ENCODE measurements at regions not wholly inside any gene's neighbourhood (a gene's known extent, or its start where the extent isn't known, plus 50 kb on each side); places are given as distances from the start of the nearest gene placed in this dataset.
"Not testable (repeated sequence)": the region's sequence is repeated elsewhere in the genome, so short reads cannot be mapped to it uniquely, and the experiment has no call there.

DNA sequence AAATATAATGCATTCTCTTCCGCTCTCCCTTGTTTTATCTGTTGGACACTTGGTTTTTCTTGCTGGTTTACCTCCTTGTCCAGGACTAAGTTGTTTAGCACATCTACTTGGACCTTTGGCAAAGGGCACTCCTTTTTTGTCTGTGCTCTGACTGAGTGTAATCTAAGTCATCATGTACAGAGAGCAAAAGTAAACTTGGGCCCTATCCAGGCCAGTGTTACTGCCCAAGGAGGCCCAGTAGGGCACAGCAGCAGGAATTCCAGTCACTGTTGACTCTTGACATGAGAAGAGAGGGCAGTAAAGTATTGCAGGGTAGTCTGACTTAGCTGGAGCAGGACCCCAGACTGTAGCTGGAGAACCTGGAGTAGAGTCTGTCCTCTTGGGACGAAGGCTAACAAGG lies 445.5 kb downstream of the ZIC3 start:
- H3K4me1 ChIP-seq (ENCODE audit: insufficient read depth, low read length) = no peaks in the 10 kb centered on the region; the same call in 1 of the 2 replicates
- no peaks in the 10 kb centered on the region for H3K9me3 ChIP-seq (ENCODE audit: control insufficient read depth, insufficient read depth, low read length)
- H3K36me3 ChIP-seq (ENCODE audit: insufficient read depth, low read length) = no peaks in the 10 kb centered on the region
- no peak overlapping the region for H3K9ac ChIP-seq (ENCODE audit: low read depth, low read length)

DNA sequence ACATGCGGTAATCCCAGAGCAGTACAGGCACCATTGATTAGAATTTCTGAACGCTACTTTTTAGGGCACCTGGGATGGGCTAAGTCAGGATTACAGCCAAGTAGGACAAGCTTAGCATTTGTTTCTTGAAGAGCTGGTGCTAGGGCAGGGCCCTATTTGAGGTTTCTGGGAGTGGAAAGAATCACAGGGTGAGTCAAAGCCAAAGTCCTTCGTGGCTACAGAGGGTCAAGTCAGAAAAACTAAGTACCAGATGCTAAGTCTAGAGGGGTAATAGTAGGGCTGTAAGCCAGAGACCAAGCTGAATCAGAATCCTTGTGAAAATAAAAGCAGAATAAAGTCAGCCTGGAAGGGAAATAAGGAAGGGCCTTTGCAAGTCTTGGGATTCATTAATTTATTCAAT lies 448.6 kb downstream of the ZIC3 start:
- H3K9ac ChIP-seq (ENCODE audit: low read depth, low read length) = no peak overlapping the region
- no peaks in the 10 kb centered on the region; the same call in 1 of the 2 replicates for H3K4me1 ChIP-seq (ENCODE audit: insufficient read depth, low read length)
- no peaks in the 10 kb centered on the region for H3K9me3 ChIP-seq (ENCODE audit: control insufficient read depth, insufficient read depth, low read length)
- no peaks in the 10 kb centered on the region for H3K36me3 ChIP-seq (ENCODE audit: insufficient read depth, low read length)

DNA sequence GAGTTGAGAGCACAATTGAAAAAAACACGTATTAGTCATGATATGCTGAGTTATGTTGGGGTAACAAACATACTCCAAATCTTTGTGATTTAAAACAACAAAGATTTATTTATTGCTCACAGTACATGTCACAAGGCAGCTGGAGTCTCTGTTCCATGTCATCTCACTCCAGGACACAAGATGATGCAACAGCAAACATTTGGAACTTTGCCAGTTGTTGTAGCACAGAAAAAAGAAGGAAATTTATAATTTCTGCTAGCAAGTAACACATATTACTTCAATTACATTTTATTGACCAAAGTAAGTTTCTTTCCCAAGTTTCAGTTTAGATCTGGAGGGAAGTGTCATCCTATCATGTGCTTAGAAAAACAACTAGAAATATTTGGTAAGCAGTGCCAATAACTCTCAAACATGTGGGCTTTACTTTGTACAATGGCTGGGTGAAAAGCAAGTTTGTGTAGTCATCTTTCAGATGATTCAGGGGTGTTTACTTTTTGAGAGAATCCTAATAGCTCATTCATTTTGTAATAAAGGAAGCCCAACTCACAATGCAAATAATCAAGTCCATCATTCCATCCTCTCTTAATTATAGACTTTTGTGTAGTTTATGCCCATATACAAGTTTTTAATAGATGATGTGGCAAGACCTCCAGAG lies 452.3 kb downstream of the ZIC3 start:
- Histone ChIP-seq H3K36me3 (ENCODE audit: insufficient read depth, low read length) (no peaks in the 10 kb centered on the region), H3K9me3 (ENCODE audit: control insufficient read depth, insufficient read depth, low read length) (no peaks in the 10 kb centered on the region), H3K4me1 (ENCODE audit: insufficient read depth, low read length) (peaks cover 4% of the 10 kb centered on the region; the same call in 1 of the 2 replicates), H3K9ac (ENCODE audit: low read depth, low read length) (no peak overlapping the region)

DNA sequence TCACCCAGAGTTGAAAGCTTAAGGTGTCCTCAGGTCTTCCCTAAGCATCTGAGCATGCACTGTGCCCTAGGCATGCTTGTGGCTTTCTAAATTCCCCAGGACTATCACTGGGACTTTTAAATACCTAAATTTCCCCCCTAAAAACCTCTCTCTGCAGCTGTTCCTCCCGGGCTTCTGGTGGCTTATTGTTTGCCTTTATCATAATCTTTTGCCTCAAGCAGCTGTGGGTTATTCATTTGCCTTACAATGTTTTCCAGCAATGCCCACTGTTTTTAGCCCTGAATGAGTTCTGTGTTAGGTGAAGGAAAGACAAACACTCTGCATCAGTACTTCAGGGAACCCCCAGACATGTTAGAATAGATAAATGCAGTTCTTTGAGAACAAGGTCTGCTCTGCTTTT lies 455.0 kb downstream of the ZIC3 start:
- Histone ChIP-seq H3K9ac (ENCODE audit: low read depth, low read length) (no peak overlapping the region; the same call in 1 of the 2 replicates), H3K36me3 (ENCODE audit: insufficient read depth, low read length) (no peaks in the 10 kb centered on the region), H3K4me1 (ENCODE audit: insufficient read depth, low read length) (0 out of 2 replicates have a peak, but pooled peaks cover 4% of the 10 kb centered on the region), H3K9me3 (ENCODE audit: control insufficient read depth, insufficient read depth, low read length) (no peaks in the 10 kb centered on the region)

DNA sequence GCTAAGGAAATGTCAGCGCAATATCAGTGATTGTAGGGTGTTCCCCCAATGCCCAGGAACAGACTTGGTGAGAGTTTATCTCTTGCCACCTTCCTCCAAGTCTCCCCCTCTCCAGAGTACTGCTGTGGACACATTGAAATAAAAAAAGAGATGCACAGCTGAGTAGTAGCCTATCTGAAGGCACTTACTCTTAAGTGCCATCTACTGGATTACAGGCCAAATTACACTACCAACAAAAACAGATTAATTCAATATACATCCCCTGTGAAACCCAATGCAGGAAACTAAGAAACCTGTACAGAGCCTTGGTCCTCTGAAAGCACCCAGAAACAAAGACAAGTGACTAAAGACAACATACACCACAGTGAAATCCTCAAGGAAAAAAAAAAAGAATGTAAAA lies 460.3 kb downstream of the ZIC3 start:
- Histone ChIP-seq H3K9ac (ENCODE audit: low read depth, low read length) (no peak overlapping the region), H3K36me3 (ENCODE audit: insufficient read depth, low read length) (no peaks in the 10 kb centered on the region), H3K9me3 (ENCODE audit: control insufficient read depth, insufficient read depth, low read length) (no peaks in the 10 kb centered on the region), H3K4me1 (ENCODE audit: insufficient read depth, low read length) (0 out of 2 replicates have a peak, but pooled peaks cover 5% of the 10 kb centered on the region)

DNA sequence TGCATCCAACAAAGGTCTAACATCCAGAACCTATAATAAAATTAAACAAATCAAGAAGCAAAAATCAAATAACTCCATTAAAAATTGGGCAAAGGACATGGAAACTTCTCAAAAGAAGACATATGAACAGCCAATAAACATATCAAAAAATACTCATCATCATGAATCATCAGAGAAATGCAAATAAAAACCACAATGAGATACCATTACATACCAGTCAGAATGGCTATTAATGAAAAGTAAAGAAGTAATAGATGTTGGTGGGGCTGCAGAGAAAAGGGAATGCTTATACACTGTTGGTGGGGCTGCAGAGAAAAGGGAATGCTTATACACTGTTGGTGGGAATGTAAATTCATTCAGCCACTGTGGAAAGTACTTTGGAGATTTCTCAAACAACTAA lies 465.8 kb downstream of the ZIC3 start:
- Histone ChIP-seq H3K4me1 (ENCODE audit: insufficient read depth, low read length) (peaks cover under 1% of the 10 kb centered on the region; the same call in 1 of the 2 replicates), H3K9me3 (ENCODE audit: control insufficient read depth, insufficient read depth, low read length) (no peaks in the 10 kb centered on the region)

DNA sequence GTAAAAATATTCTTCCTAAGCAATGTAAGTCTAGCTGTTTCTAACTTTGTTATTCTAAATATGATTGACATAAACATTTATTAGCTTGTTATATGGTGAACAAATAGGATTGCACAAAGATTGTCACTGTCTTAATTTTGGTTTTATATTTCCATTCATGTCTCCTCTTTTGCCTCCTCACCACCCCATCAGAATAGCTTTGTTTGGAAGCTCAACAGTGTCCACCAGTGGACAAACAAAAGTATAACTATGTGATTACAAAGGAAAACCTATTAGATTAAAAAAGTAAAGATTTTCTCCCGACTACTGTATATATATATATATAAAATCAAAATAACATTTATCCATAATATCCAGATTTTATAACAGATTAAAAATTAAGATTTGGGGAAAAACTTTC lies 468.2 kb downstream of the ZIC3 start:
- H3K9me3 ChIP-seq (ENCODE audit: control insufficient read depth, insufficient read depth, low read length) = no peaks in the 10 kb centered on the region
- H3K9ac ChIP-seq (ENCODE audit: low read depth, low read length) = no peak overlapping the region
- H3K36me3 ChIP-seq (ENCODE audit: insufficient read depth, low read length) = no peaks in the 10 kb centered on the region
- H3K4me1 ChIP-seq (ENCODE audit: insufficient read depth, low read length) = no peaks in the 10 kb centered on the region; the same call in 1 of the 2 replicates

More for the DNA sequence above, 465.8 kb downstream of the ZIC3 start:
- H3K36me3 ChIP-seq (ENCODE audit: insufficient read depth, low read length) = no peaks in the 10 kb centered on the region
- no peak overlapping the region for H3K9ac ChIP-seq (ENCODE audit: low read depth, low read length)

DNA sequence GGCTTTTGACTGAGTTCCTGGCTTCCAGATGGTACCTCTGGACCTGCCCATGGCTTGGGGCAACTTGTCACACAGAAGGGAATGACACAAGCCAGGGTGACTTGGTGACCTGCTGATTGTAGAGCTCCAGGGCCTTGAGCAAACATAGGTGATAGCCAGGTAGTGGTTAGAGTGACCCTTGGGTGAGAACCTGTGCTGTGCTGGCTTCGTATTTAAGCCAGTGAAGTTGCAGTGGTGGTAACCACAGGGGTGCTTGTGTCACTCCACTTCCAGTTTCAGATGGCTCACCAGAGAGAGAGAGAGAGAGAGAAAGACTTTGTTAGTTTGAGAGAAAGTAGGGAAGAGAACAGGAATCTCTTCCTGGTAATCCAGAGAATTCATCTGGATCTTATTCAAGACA lies 471.6 kb downstream of the ZIC3 start:
- Histone ChIP-seq H3K9me3 (ENCODE audit: control insufficient read depth, insufficient read depth, low read length) (no peaks in the 10 kb centered on the region), H3K9ac (ENCODE audit: low read depth, low read length) (no peak overlapping the region), H3K36me3 (ENCODE audit: insufficient read depth, low read length) (no peaks in the 10 kb centered on the region), H3K4me1 (ENCODE audit: insufficient read depth, low read length) (no peaks in the 10 kb centered on the region; the same call in 1 of the 2 replicates)

DNA sequence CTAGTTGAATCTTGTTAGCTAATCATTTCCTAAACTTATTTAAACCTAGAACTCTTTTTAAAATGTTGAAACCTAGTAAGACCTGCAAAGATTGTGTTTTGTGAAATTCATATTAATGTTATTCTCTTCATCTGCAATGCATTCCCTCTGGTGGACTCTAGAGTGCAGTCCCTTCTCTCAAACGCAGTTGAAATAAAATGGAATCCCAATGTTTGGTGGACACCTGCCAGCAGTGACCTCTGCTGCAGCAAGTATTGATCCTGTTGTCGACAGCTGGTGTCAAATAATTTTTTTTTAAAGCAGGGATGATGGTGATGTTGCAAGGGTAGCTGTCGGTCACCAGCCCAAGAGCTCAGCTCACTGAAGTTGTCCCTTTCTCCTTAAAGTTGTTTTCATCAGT lies 492.0 kb downstream of the ZIC3 start:
- Histone ChIP-seq H3K4me1 (ENCODE audit: insufficient read depth, low read length) (no peaks in the 10 kb centered on the region), H3K9ac (ENCODE audit: low read depth, low read length) (no peak overlapping the region), H3K9me3 (ENCODE audit: control insufficient read depth, insufficient read depth, low read length) (no peaks in the 10 kb centered on the region), H3K36me3 (ENCODE audit: insufficient read depth, low read length) (no peaks in the 10 kb centered on the region)

DNA sequence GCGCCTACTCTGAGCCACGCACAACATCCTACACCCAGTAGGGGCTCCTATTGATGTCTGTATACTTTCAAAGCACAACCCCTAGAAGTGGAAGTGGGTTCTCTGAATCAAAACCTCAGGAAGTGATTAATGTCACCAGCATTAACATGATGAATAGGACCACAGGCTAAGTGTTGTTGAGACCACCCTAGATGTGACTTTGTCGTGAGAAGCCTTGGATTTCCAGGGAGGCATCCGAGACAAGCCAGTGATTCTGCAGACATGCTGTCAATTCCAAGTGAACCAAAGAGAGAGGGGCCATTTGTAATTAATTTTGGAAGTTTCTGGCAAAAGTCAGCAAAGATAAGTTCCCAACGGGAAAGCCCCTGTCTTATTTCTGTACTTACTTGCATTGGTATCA lies 493.0 kb downstream of the ZIC3 start:
- Histone ChIP-seq H3K9ac (ENCODE audit: low read depth, low read length) (no peak overlapping the region), H3K36me3 (ENCODE audit: insufficient read depth, low read length) (no peaks in the 10 kb centered on the region), H3K4me1 (ENCODE audit: insufficient read depth, low read length) (no peaks in the 10 kb centered on the region), H3K9me3 (ENCODE audit: control insufficient read depth, insufficient read depth, low read length) (no peaks in the 10 kb centered on the region)

DNA sequence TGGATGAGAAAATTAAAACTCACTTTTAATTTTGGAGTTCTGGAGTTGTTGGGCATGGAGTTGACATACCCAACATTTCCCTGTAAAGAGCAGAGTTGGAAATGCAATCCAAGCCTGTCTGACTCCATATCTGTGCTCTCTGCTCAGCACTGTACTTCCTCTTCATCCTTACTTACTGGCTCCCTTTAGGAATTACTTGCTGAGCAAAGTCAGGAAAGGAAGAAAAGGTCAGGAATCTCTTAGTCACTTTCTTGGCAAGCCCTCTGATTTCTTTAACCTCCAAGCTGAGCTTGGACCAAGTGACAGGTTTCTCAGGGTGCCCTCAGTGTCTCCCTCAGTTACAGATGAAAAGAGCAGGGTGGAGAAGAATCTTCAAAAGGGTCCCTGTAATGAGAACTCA lies 501.5 kb downstream of the ZIC3 start:
- H3K9ac ChIP-seq (ENCODE audit: low read depth, low read length) = no peak overlapping the region
- no peaks in the 10 kb centered on the region for H3K9me3 ChIP-seq (ENCODE audit: control insufficient read depth, insufficient read depth, low read length)
- no peaks in the 10 kb centered on the region for H3K36me3 ChIP-seq (ENCODE audit: insufficient read depth, low read length)
- H3K4me1 ChIP-seq (ENCODE audit: insufficient read depth, low read length) = no peaks in the 10 kb centered on the region

DNA sequence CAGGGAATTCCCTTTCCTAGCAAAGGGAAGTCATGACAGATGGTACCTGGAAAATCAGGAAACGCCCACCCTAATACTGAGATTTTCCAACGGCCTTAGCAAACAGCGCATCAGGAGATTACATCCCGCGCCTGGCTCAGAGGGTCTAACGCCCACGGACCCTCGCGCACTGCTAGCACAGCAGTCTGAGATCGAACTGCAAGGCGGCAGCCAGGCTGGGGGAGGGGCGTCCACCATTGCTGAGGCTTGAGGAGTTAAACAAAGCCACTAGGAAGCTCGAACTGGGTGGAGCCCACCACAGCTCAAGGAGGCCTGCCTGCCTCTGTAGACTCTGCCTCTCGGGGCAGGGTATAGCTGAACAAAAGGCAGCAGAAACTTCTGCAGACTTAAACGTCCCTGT lies 507.7 kb downstream of the ZIC3 start:
- H3K4me1 ChIP-seq (ENCODE audit: insufficient read depth, low read length) = no peaks in the 10 kb centered on the region
- no peaks in the 10 kb centered on the region for H3K36me3 ChIP-seq (ENCODE audit: insufficient read depth, low read length)
- H3K9me3 ChIP-seq (ENCODE audit: control insufficient read depth, insufficient read depth, low read length) = no peaks in the 10 kb centered on the region
- H3K9ac ChIP-seq (ENCODE audit: low read depth, low read length) = no peak overlapping the region

DNA sequence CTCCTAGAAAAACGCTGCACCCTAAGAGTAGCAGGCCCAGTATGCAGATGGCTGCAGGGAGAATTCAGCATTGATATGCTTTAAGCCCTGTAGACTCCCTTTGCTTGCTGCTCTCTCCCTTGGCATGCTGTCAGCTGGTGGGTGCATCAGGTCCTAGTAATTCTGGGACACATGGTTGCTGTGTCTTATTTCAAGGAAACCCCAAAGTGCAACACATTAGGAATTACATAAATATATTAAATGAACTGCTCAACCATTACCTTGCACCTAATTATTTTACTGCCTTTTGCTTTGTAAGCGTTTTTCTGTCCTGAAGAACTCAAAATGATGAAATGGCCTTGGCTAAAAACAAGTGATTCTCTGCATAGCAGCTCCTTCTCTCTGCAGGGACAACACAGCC lies 516.3 kb downstream of the ZIC3 start:
- Histone ChIP-seq H3K9me3 (ENCODE audit: control insufficient read depth, insufficient read depth, low read length) (peaks cover 10% of the 10 kb centered on the region), H3K9ac (ENCODE audit: low read depth, low read length) (no peak overlapping the region), H3K4me1 (ENCODE audit: insufficient read depth, low read length) (0 out of 2 replicates have a peak, but pooled peaks cover 3% of the 10 kb centered on the region), H3K36me3 (ENCODE audit: insufficient read depth, low read length) (no peaks in the 10 kb centered on the region)

DNA sequence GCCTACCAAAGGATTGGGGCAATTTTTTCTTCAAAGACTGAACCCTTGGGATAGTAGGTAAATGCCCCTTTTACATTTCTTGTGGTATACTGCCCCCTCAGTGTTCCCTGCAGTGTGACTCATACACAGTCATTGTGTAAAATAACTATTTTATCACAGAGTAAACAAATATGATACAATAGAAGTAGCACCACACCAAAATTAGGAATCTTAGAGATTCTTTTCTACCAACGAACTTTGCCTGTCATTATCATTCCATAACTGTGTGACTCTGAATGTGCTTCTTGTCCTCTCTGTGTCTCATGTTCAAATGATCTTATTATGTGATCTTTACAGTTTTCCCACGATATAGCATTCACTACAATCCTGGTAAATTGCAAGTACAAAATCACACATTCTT lies 517.0 kb downstream of the ZIC3 start:
- H3K36me3 ChIP-seq (ENCODE audit: insufficient read depth, low read length) = no peaks in the 10 kb centered on the region
- H3K9ac ChIP-seq (ENCODE audit: low read depth, low read length) = no peak overlapping the region
- H3K4me1 ChIP-seq (ENCODE audit: insufficient read depth, low read length) = 0 out of 2 replicates have a peak, but pooled peaks cover 3% of the 10 kb centered on the region
- peaks cover 10% of the 10 kb centered on the region for H3K9me3 ChIP-seq (ENCODE audit: control insufficient read depth, insufficient read depth, low read length)

DNA sequence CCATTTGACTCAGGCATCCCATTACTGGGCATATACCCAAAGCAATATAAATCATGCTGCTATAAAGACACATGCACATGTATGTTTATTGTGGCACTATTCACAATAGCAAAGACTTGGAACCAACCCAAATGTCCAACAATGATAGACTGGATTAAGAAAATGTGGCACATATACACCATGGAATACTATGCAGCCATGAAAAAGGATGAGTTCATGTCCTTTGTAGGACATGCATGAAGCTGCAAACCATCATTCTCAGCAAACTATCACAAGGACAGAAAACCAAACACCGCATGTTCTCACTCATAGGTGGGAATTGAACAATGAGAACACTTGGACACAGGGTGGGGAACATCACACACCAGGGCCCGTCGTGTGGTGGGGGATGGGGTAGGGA lies 545.0 kb downstream of the ZIC3 start:
- H3K9ac ChIP-seq (ENCODE audit: low read depth, low read length); H3K9me3 ChIP-seq (ENCODE audit: control insufficient read depth, insufficient read depth, low read length); H3K4me1 ChIP-seq (ENCODE audit: insufficient read depth, low read length); H3K36me3 ChIP-seq (ENCODE audit: insufficient read depth, low read length): not testable (repeated sequence)

All from ES-I3 (cell line).